HS-5 (cell line): ENCODE measurements at regions not wholly inside any gene's neighbourhood (a gene's known extent, or its start where the extent isn't known, plus 50 kb on each side); places are given as distances from the start of the nearest gene placed in this dataset.

Source experiments
- DNase-seq: peaks from one replicate; pipeline ENCODE4 v3.0.0-alpha.2; 2012; ENCODE audit warnings: low read depth

DNA sequence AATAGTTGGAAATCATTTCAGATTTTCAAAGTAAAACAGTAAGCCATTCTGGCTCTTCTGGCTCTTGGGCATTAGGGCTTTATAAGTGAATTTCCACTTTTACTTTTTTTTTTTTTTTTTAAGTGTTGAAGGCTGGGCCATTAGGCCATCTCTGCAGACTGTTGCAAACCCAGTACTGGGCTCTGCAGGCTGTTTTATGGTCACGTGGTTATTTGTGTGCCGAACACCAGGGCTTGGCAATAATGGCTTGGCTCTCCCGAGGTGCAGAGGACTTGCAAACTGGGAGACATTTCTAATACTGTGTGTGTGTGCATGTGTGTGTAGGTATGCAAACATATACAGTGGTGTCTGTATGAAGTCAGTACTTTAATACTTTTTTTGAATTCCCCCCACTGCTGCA lies 194.9 kb upstream of the CDH5 start:
- DNase-seq: no peak

DNA sequence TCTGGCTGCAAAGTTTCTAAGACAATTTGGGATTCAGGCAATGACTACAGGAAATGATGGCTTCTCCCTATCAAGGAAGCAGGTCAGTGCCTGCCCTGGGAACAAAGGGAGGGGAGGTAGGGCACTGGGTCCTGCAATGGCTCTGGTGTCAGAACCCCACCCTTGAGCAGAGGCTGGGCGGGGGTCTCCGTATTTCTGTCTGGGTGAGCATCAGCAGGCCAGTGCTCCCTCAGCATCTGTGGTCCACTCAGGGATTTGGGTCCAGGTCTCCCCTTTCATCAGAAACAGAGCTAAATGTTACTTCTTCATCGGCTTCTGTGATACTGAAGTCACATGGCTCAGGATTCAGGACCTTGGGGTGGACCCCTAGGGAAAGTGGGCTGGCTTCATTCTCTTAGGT lies 195.5 kb upstream of the CDH5 start:
- no peak for DNase-seq

DNA sequence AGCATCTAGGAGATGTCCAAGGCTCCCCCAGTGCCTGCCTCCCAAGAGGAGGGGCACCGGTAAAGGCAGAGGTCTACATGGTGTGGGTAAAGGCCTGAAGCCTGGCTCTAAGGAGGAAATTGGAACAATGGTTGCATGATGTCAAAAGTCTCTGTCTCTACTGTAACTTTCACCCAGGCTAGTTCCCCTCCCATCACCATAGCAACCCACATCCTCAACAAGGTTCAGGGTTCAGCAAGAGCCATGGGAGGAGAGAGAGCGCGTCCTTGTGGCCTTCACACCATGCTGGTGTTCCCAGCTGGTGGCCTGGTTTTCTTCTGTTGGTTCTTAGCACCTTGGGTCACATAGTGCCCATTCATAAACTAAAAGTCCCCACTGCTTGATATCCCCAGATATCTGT lies 196.7 kb upstream of the CDH5 start:
- DNase-seq: no peak

- no peak for DNase-seq
These were observed 197.7 kb upstream of the CDH5 start for GRCh38 chr16:66168777-66169176.

DNA sequence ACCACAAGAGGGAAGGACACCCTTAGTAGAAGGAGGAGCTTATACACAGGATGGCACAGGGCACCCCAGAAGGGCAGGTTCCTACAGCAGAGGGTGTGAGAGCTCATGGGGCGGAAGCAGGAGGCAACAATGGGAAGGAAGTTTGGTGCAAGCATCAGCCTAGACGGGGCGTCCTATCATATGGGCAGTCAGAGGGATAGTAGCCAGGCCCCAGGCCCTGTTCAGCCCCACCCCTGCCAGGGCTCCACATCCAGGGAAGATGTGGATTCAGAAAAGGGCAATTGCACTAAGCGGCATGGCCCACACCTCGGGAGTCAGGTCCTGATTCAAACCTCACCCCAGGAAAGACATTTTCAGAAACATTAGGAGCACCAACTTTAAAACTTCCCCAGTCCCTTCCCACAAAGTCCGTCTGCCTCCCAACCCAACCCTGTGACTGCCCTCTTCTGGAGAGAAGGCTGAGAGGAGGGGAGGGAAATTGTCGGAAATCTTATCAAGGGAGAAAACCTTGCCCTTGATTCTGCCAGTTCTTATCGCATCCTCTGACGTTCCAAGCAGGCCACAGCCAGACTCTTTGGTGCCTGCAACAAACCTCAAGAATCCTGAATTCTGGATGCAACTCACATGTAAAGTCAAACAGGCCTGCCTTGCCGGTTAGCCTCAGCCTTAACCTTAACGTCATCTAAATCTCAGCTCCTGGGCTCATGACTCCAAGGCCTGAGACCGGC lies 198.8 kb upstream of the CDH5 start:
- no peak for DNase-seq

DNA sequence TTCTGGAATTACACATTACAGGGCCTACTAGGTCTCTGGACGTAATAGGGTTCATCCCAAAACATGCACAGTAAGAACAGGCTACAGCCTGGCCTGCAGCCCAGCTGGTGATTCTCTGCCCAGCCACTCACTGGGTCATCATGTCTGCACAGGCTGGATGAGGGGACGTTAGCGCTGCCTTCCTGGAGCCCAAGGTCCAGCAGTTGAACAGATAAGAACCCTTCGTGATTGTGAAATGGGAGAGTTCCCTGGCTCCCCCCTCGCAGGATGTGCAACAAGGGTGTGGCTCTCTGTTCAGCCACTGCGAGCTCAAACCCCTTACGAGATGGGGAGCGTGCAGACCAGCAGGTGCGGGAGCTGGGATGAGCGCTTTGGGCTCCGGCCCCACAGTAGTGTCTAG lies 200.0 kb upstream of the CDH5 start:
- no peak for DNase-seq

DNA sequence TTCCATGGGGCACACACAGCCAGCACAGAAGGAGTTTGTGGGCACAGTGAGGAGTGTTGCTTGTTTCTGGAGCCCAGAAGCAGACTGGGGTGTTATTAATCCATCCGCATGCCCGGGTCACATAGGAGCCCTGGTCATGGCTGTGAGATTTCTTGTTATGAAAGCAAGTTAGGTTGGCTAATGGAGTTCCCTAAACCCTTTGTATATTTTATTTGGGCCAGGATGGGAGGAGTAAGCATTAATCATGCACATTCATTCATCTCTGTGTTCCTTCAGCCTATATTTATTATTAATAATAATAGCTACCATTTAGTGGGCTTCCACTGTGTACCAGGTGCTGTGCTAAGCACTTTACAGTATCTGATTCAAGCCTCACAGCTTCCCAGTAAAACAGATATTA lies 200.6 kb upstream of the CDH5 start:
- DNase-seq: no peak

DNA sequence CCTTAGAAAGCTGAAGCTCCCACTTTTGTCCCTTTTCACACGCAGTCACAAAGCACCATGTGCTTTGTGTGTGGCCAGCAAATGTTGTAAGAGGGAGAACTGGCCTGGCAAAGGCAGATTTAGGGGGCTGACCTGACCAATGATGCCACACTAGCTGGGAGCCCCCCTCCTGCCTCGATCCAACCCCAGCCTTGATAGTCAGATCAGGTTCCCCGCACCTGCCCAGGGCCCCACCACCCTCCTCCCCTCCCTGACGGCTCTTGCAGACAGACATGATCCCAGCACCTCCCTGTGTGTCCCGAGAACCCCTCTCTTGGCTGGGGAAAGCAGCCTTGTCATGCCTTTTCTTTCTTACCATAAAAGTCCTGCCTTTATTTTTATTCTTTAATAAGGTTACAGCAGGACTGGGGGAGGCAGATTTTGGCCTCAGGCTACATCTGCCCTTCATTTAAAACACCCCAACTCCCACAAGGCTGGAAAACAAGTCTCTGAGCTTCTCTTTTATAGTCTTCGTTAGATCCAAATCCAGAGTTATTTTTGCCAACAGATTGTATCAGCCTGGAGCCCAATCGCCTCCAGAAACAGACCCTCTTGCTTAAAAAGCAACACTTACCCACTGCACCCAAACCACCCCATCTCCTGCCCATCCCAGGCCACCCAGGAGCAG lies 201.8 kb upstream of the CDH5 start:
- DNase-seq: no peak

GRCh38 chr16:66162821-66163220 lies 203.7 kb upstream of the CDH5 start:
- DNase-seq: no peak

GRCh38 chr16:66161942-66162341 lies 204.5 kb upstream of the CDH5 start:
- DNase-seq: no peak

- DNase-seq: no peak
These were observed 205.2 kb upstream of the CDH5 start for GRCh38 chr16:66161269-66161668.

GRCh38 chr16:66159987-66160386 lies 206.5 kb upstream of the CDH5 start:
- DNase-seq: no peak

DNA sequence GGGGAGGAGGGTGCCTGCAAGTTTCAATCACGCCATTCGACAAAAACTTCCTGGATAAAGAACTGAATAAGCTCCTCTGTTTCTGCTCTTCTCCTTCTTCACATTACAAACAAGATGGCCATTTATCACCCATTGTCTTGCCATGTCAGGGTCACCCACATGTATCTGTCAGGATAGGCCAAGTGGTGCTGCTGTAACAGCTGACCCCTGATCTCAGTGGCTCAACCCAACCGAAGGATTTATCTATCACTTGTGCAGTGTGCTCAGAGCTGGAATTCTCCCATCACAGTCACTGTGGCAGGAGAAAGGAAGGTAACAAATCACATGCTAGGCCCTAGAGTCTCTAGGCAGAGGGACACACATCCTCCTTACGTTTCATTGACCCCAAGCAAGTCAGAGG lies 210.0 kb upstream of the CDH5 start:
- DNase-seq: no peak

GRCh38 chr16:66155933-66156332 lies 210.6 kb upstream of the CDH5 start:
- no peak for DNase-seq

GRCh38 chr16:66154801-66155200 lies 211.7 kb upstream of the CDH5 start:
- DNase-seq: no peak

DNA sequence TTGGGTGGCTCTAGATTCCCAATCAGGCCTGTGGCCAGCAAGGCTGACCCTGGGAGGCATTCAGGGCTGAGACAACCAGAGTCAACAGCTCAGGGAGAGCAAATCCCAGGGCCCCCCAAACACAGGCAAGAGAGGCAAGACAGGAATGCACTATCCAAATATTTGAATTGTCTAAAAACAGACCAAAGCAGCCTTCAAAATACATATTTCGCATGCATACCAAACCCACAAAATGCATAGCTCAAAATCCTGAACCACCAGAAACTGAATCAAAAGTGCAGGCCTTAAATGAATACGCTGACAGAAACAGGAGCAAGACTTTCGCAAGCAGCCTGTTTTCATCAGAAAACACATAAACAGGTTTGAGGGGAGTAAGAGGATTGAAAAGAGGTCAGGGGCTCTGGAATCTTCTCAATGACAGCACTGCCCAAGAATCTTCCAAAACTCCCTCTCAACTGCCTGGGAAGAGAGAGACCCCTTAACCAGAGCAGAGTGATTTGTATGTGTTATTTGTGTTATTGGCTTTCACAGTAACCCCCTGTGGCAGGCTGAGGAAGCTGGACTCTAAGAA lies 213.6 kb upstream of the CDH5 start:
- DNase-seq: no peak

DNA sequence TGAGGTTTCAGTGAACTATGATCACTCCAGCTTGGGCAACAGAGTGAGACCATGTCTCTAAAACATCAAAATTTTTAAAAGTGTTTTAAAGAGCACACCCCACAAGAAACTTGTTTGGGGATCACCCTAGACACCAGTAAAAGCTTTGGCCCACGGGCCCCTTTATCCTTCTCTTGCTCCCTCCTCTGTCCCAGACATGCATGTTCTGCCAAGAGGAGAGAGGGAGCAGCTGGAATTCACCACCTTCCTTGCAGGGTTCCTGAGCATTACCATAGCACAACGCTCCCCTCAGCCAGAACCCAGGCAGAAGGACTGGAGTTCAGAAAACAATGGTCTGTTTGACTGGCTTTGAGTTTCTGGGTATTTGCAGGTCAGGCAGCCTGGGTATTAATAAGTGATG lies 214.3 kb upstream of the CDH5 start:
- no peak for DNase-seq

DNA sequence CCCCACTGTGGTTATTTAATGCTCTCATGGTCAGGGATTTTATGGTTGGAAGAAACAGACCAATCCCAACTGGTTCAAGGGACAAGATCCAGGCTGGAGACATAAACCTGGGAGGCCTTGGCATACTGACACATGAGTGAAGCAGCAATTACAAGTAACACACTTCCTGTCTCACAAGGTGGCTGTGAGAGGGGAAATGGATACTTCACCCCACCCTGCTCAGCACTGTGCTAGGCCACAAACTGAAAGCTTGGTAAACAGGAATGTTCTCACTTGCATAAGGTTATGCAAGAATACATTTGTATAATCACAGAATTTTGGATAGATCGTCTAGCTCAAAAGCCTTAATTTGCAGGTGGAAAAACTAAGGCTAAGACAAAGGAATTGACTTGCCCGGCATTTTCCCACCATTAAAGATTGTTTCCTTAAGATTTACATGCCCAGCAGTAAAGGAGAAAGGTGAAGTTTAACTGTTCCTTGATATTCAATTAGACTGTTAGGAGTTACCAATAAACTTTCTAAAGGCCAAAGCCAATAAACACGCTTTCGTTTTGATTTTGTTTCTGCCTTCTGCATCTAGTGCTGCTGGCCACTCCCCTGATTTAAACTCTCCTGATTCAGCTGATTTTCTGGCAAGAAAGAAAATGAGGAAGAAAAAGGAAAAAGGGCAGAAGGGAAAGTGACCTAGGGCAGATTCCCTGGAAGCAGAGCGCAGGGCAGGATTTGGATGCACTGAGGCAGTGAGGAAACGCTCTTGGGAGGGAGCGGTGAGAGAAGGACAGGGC lies 215.6 kb upstream of the CDH5 start:
- DNase-seq: no peak

DNA sequence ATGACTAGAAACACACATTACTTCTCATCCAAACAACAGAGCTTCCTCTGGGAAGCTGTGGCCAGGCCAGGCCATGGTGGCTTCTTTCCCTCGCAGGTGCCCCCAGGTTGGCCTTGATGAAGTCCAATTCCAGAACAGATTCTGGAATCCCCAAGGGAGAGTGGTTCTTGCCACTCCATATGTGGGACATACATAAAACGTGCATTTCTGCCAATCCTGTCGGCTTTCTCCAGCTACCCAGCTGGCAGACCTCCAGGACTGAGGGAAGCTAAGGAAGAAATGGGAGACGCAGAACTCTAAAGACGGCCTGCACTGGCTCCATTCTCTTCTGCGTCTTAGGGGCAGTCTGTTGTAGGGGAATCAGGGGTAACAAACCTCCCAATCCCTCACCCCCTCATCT lies 219.2 kb upstream of the CDH5 start:
- DNase-seq: no peak

DNA sequence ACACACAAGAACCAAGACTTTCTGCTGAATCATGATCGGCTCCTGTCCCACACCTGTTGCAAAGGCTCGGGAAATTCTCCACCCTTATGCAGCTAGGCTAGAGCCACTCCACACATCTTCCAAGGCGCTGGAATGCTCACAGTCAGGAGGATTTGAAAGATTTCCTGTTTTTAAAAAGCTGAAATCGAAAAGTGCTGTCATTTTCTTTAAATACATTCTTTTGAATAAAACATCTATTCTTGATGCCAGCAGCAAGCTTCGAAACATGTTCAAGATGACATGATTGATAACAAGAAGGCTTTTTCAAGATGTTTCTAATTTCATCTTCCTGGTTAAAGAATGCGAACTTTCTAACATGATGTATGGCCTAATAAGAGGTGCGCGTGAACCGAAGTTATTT lies 219.7 kb upstream of the CDH5 start:
- DNase-seq: no peak

- no peak for DNase-seq
These were observed 221.8 kb upstream of the CDH5 start for GRCh38 chr16:66144641-66145040.

- DNase-seq: no peak
These were observed 223.1 kb upstream of the CDH5 start for GRCh38 chr16:66143415-66143814.

DNA sequence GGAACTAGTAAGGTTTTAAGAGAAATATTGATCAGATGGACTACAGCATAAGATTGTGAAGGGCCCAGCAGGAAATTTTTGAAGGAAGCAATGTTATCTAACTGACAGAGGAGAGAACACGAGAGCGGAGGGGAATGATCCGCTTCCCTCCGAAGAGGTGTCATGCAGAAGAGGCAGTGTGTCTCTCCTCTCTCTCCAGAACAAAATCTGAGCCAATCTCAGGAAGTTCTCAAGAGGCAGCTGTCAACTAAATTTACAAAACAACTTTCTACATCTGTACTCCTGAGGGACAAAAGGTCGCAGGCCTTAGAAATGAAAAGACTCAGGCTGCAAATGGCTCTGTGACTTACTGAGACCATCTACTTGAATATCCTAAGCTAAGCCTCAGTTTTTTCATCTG lies 224.6 kb upstream of the CDH5 start:
- no peak for DNase-seq
